ENCODE measurements at regions not wholly inside any gene's neighbourhood (a gene's known extent, or its start where the extent isn't known, plus 50 kb on each side); places are given as distances from the start of the nearest gene placed in this dataset.

GRCh38 chrX:110915570-110915969 lies 120.0 kb upstream of the CHRDL1 start:
- H3K27ac ChIP-seq (ENCODE audit: low read depth in 1 of 2, low read length in 2 of 2): no peak overlapping the region
- TF ChIP-seq HNF4G (IDR thresholded peaks at IDR 0.05) (no peak), GABPA (IDR thresholded peaks at IDR 0.05 in 1 of 2, conservative IDR thresholded peaks at IDR 0.05 in 1 of 2) (no peak), RXRA (IDR thresholded peaks at IDR 0.05) (no peak), TAF1 (conservative IDR thresholded peaks at IDR 0.05) (no peak), FOXA2 (IDR thresholded peaks at IDR 0.05) (no peak), FOXA1 (IDR thresholded peaks at IDR 0.05) (no peak), HNF4A (conservative IDR thresholded peaks at IDR 0.05) (no peak), MAX (IDR thresholded peaks at IDR 0.05) (no peak), NR2F2 (IDR thresholded peaks at IDR 0.05) (no peak), REST (IDR thresholded peaks at IDR 0.05) (no peak)

GRCh38 chrX:110915111-110915510 lies 119.5 kb upstream of the CHRDL1 start:
- DNase-seq (ENCODE audit: low spot score): no peak
- no peaks in the 10 kb centered on the region for H3K9me3 ChIP-seq (ENCODE audit: control insufficient read depth in 4 of 4, low read length in 3 of 4)
- H3K4me1 ChIP-seq (ENCODE audit: control insufficient read depth in 4 of 4, insufficient read depth in 4 of 4, low read length in 3 of 4): no peaks in the 10 kb centered on the region
- H3K36me3 ChIP-seq (ENCODE audit: control insufficient read depth in 4 of 4, insufficient read depth in 3 of 4, low read depth in 1 of 4, low read length in 3 of 4): no peaks in the 10 kb centered on the region
- WGBS: 89% methylated on average over 3 of the region's 3 CpGs
- TF ChIP-seq HNF4A (conservative IDR thresholded peaks at IDR 0.05): no peak
- no peak for TF ChIP-seq NR2F2 (IDR thresholded peaks at IDR 0.05)
- TF ChIP-seq CTCF (IDR thresholded peaks at IDR 0.05; ENCODE audit: low read depth, low read length, missing input control): no peak
- TF ChIP-seq RAD21 (IDR thresholded peaks at IDR 0.05): no peak
- TF ChIP-seq REST (IDR thresholded peaks at IDR 0.05): no peak
- no peak for TF ChIP-seq GABPA (IDR thresholded peaks at IDR 0.05 in 1 of 2, conservative IDR thresholded peaks at IDR 0.05 in 1 of 2)
- TF ChIP-seq HNF4G (IDR thresholded peaks at IDR 0.05): no peak
- no peak for TF ChIP-seq FOXA1 (IDR thresholded peaks at IDR 0.05)
- no peak for TF ChIP-seq JUND (IDR thresholded peaks at IDR 0.05)
- no peak for TF ChIP-seq TAF1 (conservative IDR thresholded peaks at IDR 0.05)
- no peak for TF ChIP-seq FOXA2 (IDR thresholded peaks at IDR 0.05)
- no peak overlapping the region for H3K27ac ChIP-seq (ENCODE audit: low read depth in 1 of 2, low read length in 2 of 2)
- peaks cover 0 to 2% (median 0%) of the 10 kb centered on the region in 4 donors for H3K27me3 ChIP-seq (ENCODE audit: control insufficient read depth in 4 of 4, insufficient read depth in 4 of 4, low read length in 3 of 4)
- H3K4me3 ChIP-seq (ENCODE audit: low read depth in 1 of 3, low read length in 3 of 3): no peak overlapping the region
- no peak overlapping the region for H3K9ac ChIP-seq (ENCODE audit: low read depth in 1 of 2, low read length in 2 of 2)

More at GRCh38 chrX:110915570-110915969, 120.0 kb upstream of the CHRDL1 start:
- H3K4me1 ChIP-seq (ENCODE audit: control insufficient read depth in 4 of 4, insufficient read depth in 4 of 4, low read length in 3 of 4): no peaks in the 10 kb centered on the region
- no peaks in the 10 kb centered on the region for H3K36me3 ChIP-seq (ENCODE audit: control insufficient read depth in 4 of 4, insufficient read depth in 3 of 4, low read depth in 1 of 4, low read length in 3 of 4)
- no peaks in the 10 kb centered on the region for H3K9me3 ChIP-seq (ENCODE audit: control insufficient read depth in 4 of 4, low read length in 3 of 4)
- H3K4me3 ChIP-seq (ENCODE audit: low read depth in 1 of 3, low read length in 3 of 3): no peak overlapping the region
- no peak for DNase-seq (ENCODE audit: low spot score)
- peaks cover 0 to 2% (median 0%) of the 10 kb centered on the region in 4 donors for H3K27me3 ChIP-seq (ENCODE audit: control insufficient read depth in 4 of 4, insufficient read depth in 4 of 4, low read length in 3 of 4)
- no peak overlapping the region for H3K9ac ChIP-seq (ENCODE audit: low read depth in 1 of 2, low read length in 2 of 2)
